GM21381 (cell line): ENCODE measurements at regions not wholly inside any gene's neighbourhood (a gene's known extent, or its start where the extent isn't known, plus 50 kb on each side); places are given as distances from the start of the nearest gene placed in this dataset.

Experiments
- ATAC-seq: cut with Tn5 transposase; IDR thresholded peaks from one replicate; pipeline ENCODE4 v1.9.1; 2021; ENCODE audit warnings: mild to moderate bottlenecking, moderate library complexity; ENCODE audit not compliant: unreplicated experiment

- ATAC-seq: no peak
Observed at GRCh38 chr4:11736978-11737377, 308.3 kb upstream of the HS3ST1 start.

GRCh38 chr4:11735651-11736050, 307.0 kb upstream of the HS3ST1 start:
- no peak for ATAC-seq

GRCh38 chr4:11732155-11732554, 303.5 kb upstream of the HS3ST1 start:
- ATAC-seq: no peak

- ATAC-seq: no peak
Observed at GRCh38 chr4:11730545-11730944, 301.9 kb upstream of the HS3ST1 start.

- ATAC-seq: no peak
Observed at GRCh38 chr4:11729548-11729947, 300.9 kb upstream of the HS3ST1 start.

GRCh38 chr4:11727903-11728564, 299.3 kb upstream of the HS3ST1 start:
- no peak for ATAC-seq

GRCh38 chr4:11724731-11725130, 296.0 kb upstream of the HS3ST1 start:
- ATAC-seq: no peak

- no peak for ATAC-seq
Observed at GRCh38 chr4:11722223-11722622, 293.5 kb upstream of the HS3ST1 start.

GRCh38 chr4:11720292-11720691, 291.6 kb upstream of the HS3ST1 start:
- ATAC-seq: no peak

GRCh38 chr4:11719879-11720278, 291.2 kb upstream of the HS3ST1 start:
- ATAC-seq: no peak

- ATAC-seq: no peak
Observed at GRCh38 chr4:11715753-11716521, 287.2 kb upstream of the HS3ST1 start.

GRCh38 chr4:11710453-11711093, 281.9 kb upstream of the HS3ST1 start:
- no peak for ATAC-seq

- no peak for ATAC-seq
Observed at GRCh38 chr4:11704186-11704830, 275.6 kb upstream of the HS3ST1 start.

GRCh38 chr4:11702886-11703557, 274.3 kb upstream of the HS3ST1 start:
- ATAC-seq: no peak

GRCh38 chr4:11701966-11702725, 273.5 kb upstream of the HS3ST1 start:
- no peak for ATAC-seq

- ATAC-seq: no peak
Observed at GRCh38 chr4:11700751-11701226, 272.1 kb upstream of the HS3ST1 start.

- no peak for ATAC-seq
Observed at GRCh38 chr4:11698846-11699590, 270.3 kb upstream of the HS3ST1 start.

- no peak for ATAC-seq
Observed at GRCh38 chr4:11698033-11698432, 269.3 kb upstream of the HS3ST1 start.

GRCh38 chr4:11693693-11694092, 265.0 kb upstream of the HS3ST1 start:
- no peak for ATAC-seq
